IPS DF 19.7 (cell line): ENCODE measurements at regions not wholly inside any gene's neighbourhood (a gene's known extent, or its start where the extent isn't known, plus 50 kb on each side); places are given as distances from the start of the nearest gene placed in this dataset.
"Not testable (repeated sequence)": the region's sequence is repeated elsewhere in the genome, so short reads cannot be mapped to it uniquely, and the experiment has no call there.

Experiments
- DNase-seq: peaks from one replicate; pipeline ENCODE4 v3.0.0-alpha.2; 2013; ENCODE audit warnings: low read depth, low spot score

GRCh38 chr4:14358544-14359160 lies 643.6 kb upstream of the CPEB2 start:
- DNase-seq, result not testable (repeated sequence)

GRCh38 chr4:14359991-14360390 lies 642.3 kb upstream of the CPEB2 start:
- DNase-seq, result no peak

DNA sequence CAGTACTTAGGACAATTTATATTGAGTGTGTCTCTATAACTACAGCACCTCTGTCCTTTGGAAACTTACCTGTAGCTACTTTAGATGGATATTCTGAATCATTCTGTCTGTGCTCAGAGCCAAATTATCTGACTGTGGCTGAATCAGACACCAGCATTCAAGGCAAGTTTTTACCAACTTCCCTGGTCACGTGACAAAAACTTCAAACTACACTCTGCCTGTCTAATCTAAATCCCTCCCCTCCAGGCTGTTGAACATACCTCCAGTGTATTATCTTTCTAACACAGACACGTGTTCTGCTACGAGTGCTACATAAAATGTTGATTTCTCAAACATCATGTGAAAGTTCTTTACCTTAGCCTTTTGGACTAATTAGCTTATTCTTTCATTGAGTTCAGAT lies 641.2 kb upstream of the CPEB2 start:
- no peak for DNase-seq

DNA sequence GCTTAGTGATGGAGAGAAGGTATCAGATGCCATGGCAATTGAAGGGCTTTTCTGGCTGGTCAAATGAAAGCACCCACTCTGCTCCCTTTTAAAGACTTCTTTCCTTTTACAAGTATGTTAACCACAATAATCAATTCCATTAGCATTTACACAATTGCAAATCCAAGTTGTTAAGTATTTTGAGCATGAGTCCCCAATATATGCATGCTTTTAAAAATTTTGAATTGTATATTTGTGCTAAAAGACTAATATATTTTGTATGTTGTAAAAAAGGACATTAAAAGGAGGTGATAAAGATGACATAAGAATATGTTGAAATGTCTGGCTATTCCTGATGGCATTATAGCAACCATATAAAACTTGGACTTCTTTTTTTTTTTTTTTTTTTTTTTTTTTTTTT lies 639.9 kb upstream of the CPEB2 start:
- no peak for DNase-seq

- DNase-seq, result no peak
Measured at GRCh38 chr4:14364953-14365536, 637.2 kb upstream of the CPEB2 start.

- DNase-seq, result no peak
Measured at GRCh38 chr4:14368391-14368790, 633.9 kb upstream of the CPEB2 start.

DNA sequence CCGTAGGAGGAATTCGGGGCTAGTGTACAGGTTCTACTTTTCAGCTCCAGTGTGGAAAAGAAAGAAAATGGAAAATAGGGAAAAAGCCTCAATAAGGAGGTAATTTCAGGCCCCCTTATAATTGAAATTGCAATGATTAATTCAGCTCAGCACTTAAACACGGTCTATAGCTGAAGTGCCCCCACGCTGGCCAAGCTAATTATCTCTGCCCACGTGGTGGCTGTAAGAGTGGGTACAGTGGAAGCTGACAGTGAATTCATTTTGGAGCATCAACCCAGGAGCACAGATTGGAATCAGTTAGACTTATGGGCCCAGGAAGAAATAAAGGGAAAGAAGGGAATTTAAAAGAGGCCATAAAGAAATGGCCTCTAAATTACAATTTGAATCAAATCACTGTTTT lies 631.1 kb upstream of the CPEB2 start:
- no peak for DNase-seq

GRCh38 chr4:14375816-14376215 lies 626.5 kb upstream of the CPEB2 start:
- DNase-seq, result no peak

DNA sequence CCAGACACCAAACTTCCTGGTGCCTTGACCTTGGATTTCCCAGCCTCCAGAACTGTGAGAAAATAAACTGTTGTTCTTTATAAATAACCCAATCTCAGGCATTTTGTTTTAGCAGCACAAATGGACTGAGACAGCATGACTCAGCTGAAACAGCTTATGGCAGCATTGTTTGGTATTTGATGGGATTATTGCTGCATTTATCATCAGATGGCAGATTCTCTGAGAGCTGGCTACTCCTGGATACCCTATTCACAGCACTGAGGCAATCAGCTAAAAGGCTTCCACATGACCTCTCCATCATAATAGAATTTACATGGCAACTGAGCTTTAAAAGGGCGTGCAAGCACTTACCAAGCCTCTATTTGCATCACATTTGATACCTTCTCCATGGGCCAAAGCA lies 623.1 kb upstream of the CPEB2 start:
- DNase-seq, result no peak

- no peak for DNase-seq
Measured at GRCh38 chr4:14383652-14384051, 618.6 kb upstream of the CPEB2 start.

GRCh38 chr4:14384824-14385223 lies 617.5 kb upstream of the CPEB2 start:
- DNase-seq, result no peak

GRCh38 chr4:14386196-14386595 lies 616.1 kb upstream of the CPEB2 start:
- no peak for DNase-seq

- DNase-seq, result no peak
Measured at GRCh38 chr4:14387647-14388046, 614.6 kb upstream of the CPEB2 start.

- no peak for DNase-seq
Measured at GRCh38 chr4:14392378-14392777, 609.9 kb upstream of the CPEB2 start.

DNA sequence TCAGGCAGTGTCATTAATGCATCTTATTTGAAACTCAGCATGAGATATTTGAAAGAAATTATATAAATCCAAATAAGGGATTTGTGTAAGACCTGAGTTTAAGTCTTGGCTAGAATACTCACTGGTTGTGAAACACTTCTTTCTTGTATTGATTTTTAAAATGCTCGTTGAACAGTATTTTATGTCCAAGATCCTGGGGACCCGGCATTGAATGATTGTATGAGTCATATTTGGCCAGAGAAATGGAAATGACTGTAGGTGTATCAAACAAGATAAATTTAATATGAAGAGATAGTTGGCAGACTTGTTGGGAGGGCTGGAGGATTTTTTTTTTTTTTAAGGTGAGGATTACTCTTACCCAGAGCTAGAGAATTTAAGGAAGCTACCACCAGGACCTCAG lies 606.1 kb upstream of the CPEB2 start:
- no peak for DNase-seq

- DNase-seq, result no peak
Measured at GRCh38 chr4:14399848-14400247, 602.4 kb upstream of the CPEB2 start.

DNA sequence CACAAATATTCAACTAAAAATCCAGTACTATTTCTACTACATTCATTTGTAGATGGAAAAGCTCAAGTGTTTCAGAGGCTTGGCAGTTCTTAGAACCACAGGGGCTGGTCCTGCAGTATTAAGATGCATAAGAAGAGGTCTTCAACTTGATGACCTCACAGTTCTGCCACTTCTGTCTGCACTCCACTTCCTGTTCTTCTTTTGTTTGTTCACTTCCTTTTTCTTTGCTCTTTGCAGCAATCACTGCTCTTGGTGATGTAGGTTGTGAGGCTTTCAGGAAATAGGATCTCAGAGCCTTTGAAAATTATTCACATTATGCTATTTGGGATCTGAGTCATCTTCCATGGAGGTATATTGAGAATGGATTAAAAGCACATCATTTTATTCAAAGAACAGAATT lies 602.0 kb upstream of the CPEB2 start:
- no peak for DNase-seq

- no peak for DNase-seq
Measured at GRCh38 chr4:14403132-14403531, 599.1 kb upstream of the CPEB2 start.

DNA sequence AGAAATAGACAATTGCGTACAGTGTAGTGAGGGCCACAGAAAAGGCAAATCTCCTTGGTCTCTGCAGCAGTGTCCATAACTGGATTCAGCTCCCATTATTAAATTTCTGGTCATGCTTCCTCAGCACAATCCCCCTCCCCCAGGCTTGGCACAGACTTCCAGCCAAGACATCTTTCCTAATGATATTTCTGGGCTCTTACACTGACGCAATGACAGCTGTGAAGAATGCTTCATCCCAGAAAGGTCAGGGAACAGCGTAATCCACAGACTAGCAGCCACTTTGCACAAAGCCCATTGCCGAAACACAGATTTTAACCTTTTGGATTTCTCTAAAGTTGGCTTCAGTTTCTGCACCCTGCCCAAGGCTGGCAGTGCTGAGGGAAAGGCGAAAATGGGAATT lies 597.6 kb upstream of the CPEB2 start:
- no peak for DNase-seq

GRCh38 chr4:14410516-14410915 lies 591.8 kb upstream of the CPEB2 start:
- DNase-seq, result no peak

GRCh38 chr4:14415146-14415545 lies 587.1 kb upstream of the CPEB2 start:
- DNase-seq, result no peak

DNA sequence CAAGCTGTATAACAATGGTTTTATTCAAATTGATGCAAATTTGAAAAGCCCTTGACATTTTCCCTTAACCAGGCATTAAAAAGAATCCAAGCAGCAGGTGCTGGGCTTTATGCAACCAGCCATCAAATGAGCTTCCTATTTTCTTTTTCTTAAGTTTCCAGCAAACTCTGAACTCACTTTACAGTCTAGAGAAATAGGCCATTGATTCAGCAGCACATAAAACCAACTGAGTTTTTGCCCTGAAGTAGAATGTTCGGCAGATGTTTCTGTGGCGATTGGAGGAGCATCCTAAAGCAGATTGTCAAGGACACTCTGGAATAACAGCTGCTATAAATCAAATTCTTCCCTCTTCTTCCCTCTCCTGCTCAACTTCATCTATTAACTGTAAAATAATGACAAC lies 582.8 kb upstream of the CPEB2 start:
- no peak for DNase-seq

DNA sequence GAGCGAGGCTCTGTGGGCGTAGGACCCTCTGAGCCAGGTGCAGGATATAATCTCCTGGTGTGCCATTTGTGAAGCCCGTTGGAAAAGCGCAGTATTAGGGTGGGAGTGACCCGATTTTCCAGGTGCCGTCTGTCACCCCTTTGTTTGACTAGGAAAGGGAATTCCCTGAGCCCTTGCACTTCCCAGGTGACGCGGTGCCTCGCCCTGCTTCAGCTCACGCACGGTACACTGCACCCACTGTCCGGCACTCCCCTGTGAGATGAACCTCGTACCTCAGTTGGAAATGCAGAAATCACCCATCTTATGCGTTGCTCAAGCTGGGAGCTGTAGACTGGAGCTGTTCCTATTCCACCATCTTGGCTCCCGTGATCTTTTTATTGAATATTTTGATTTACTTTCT lies 576.0 kb upstream of the CPEB2 start:
- not testable (repeated sequence) for DNase-seq

- no peak for DNase-seq
Measured at GRCh38 chr4:14428125-14428524, 574.2 kb upstream of the CPEB2 start.
